OCI-LY7 (cell line): ENCODE measurements at regions not wholly inside any gene's neighbourhood (a gene's known extent, or its start where the extent isn't known, plus 50 kb on each side); places are given as distances from the start of the nearest gene placed in this dataset.

ENCODE experiments used
- CTCF ChIP-seq: fragments of 200-600 bp; sonication (generic); conservative IDR thresholded peaks from 2 replicates; pipeline ENCODE4 v1.5.1; 2014; ENCODE audit warnings: mild to moderate bottlenecking, antibody characterized with exemption, low read length, moderate library complexity, mixed read lengths
- EZH2phosphoT487 ChIP-seq: fragments of 200-600 bp; sonication (generic); IDR thresholded peaks from 2 replicates; pipeline ENCODE4 v1.6.1; 2018; ENCODE audit warnings: low read depth, borderline replicate concordance, mild to moderate bottlenecking, mixed run types, antibody characterized with exemption, low read length, moderate library complexity, mixed read lengths

GRCh38 chr9:2496169-2496568, 125.4 kb upstream of the VLDLR start:
- no peak for TF ChIP-seq CTCF
- no peak for TF ChIP-seq EZH2phosphoT487
